ENCODE measurements at regions not wholly inside any gene's neighbourhood (a gene's known extent, or its start where the extent isn't known, plus 50 kb on each side); places are given as distances from the start of the nearest gene placed in this dataset.
"Not testable (repeated sequence)": the region's sequence is repeated elsewhere in the genome, so short reads cannot be mapped to it uniquely, and the experiment has no call there.

DNA sequence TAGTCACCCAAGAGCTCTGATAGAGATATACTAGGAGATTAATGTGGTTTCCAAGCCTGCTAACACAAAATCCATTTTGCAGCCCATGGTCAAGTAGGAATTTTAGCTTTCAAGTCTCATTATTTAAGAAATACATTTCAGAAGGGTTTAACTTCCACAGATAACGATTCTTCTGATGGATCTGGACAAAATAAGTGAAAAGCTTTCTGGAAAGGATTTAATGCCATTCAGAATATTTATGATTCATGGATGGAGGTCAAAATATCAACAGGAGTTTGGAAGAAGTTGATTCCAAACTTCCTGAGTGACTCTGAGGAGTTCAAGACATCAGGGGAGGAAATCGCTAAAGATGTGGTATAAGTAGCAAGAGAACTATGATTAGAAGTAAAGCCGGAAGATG is 214.6 kb downstream of the ATXN7L3B start:
- TF ChIP-seq, protein P1, sequence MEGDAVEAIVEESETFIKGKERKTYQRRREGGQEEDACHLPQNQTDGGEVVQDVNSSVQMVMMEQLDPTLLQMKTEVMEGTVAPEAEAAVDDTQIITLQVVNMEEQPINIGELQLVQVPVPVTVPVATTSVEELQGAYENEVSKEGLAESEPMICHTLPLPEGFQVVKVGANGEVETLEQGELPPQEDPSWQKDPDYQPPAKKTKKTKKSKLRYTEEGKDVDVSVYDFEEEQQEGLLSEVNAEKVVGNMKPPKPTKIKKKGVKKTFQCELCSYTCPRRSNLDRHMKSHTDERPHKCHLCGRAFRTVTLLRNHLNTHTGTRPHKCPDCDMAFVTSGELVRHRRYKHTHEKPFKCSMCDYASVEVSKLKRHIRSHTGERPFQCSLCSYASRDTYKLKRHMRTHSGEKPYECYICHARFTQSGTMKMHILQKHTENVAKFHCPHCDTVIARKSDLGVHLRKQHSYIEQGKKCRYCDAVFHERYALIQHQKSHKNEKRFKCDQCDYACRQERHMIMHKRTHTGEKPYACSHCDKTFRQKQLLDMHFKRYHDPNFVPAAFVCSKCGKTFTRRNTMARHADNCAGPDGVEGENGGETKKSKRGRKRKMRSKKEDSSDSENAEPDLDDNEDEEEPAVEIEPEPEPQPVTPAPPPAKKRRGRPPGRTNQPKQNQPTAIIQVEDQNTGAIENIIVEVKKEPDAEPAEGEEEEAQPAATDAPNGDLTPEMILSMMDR (IDR thresholded peaks at IDR 0.05; ENCODE audit: low read depth, low read length, missing control alignments): no peak
- Histone ChIP-seq H3K27ac (no peak overlapping the region), H3K27me3 (replicated peaks) (no peaks in the 10 kb centered on the region), H3K4me3 (ENCODE audit: low read depth, low read length) (no peak overlapping the region), H3K36me3 (replicated peaks) (no peaks in the 10 kb centered on the region)
- in situ Hi-C loops (cut with HindIII; ENCODE audit: low pct_ligation_motif_present, low sequenced_read_pairs): no loop called here
- no peak for DNase-seq

- Histone ChIP-seq H3K27me3 (replicated peaks) (no peaks in the 10 kb centered on the region), H3K36me3 (replicated peaks) (no peaks in the 10 kb centered on the region), H3K4me3 (ENCODE audit: low read depth, low read length) (no peak overlapping the region), H3K27ac (no peak overlapping the region)
- DNase-seq: no peak
- TF ChIP-seq, protein P1 (IDR thresholded peaks at IDR 0.05; ENCODE audit: low read depth, low read length, missing control alignments): no peak
- in situ Hi-C loops (cut with HindIII; ENCODE audit: low pct_ligation_motif_present, low sequenced_read_pairs): no loop called here
These were observed 232.9 kb downstream of the ATXN7L3B start for GRCh38 chr12:74770552-74770951.

- Histone ChIP-seq H3K4me3 (ENCODE audit: low read depth, low read length) (no peak overlapping the region), H3K36me3 (replicated peaks) (no peaks in the 10 kb centered on the region), H3K27me3 (replicated peaks) (no peaks in the 10 kb centered on the region), H3K27ac (peak overlapping the region; percentile 51)
- TF ChIP-seq, protein P1 (IDR thresholded peaks at IDR 0.05; ENCODE audit: low read depth, low read length, missing control alignments): no peak
- in situ Hi-C loops (cut with HindIII; ENCODE audit: low pct_ligation_motif_present, low sequenced_read_pairs): no loop called here
- DNase-seq: peak; percentile 36
These were observed 237.6 kb downstream of the ATXN7L3B start for GRCh38 chr12:74775276-74775675.

- Histone ChIP-seq H3K27me3 (replicated peaks) (no peaks in the 10 kb centered on the region), H3K4me3 (ENCODE audit: low read depth, low read length) (no peak overlapping the region), H3K36me3 (replicated peaks) (no peaks in the 10 kb centered on the region), H3K27ac (no peak overlapping the region)
- no peak for DNase-seq
- in situ Hi-C loops (cut with HindIII; ENCODE audit: low pct_ligation_motif_present, low sequenced_read_pairs): no loop called here
- TF ChIP-seq, protein P1 (IDR thresholded peaks at IDR 0.05; ENCODE audit: low read depth, low read length, missing control alignments): no peak
These were observed 238.7 kb downstream of the ATXN7L3B start for GRCh38 chr12:74776378-74776777.

GRCh38 chr12:74780182-74780849 is 242.7 kb downstream of the ATXN7L3B start:
- in situ Hi-C loops (cut with HindIII; ENCODE audit: low pct_ligation_motif_present, low sequenced_read_pairs): no loop called here
- no peak overlapping the region for H3K4me3 ChIP-seq (ENCODE audit: low read depth, low read length)
- TF ChIP-seq, protein P1 (IDR thresholded peaks at IDR 0.05; ENCODE audit: low read depth, low read length, missing control alignments): no peak
- H3K27me3 ChIP-seq (replicated peaks): no peaks in the 10 kb centered on the region
- no peaks in the 10 kb centered on the region for H3K36me3 ChIP-seq (replicated peaks)
- H3K27ac ChIP-seq: peak overlapping the region; percentile 35
- DNase-seq: peak; percentile 42

GRCh38 chr12:74780850-74781241 is 243.2 kb downstream of the ATXN7L3B start:
- H3K27me3 ChIP-seq (replicated peaks); H3K4me3 ChIP-seq (ENCODE audit: low read depth, low read length); H3K36me3 ChIP-seq (replicated peaks); in situ Hi-C loops (cut with HindIII; ENCODE audit: low pct_ligation_motif_present, low sequenced_read_pairs); DNase-seq: not testable (repeated sequence)
- peak overlapping the region; percentile 27 for H3K27ac ChIP-seq

All from brain microvascular endothelial cell (primary cell).